Amygdala (tissue), 56 donors: ENCODE measurements at regions not wholly inside any gene's neighbourhood (a gene's known extent, or its start where the extent isn't known, plus 50 kb on each side); places are given as distances from the start of the nearest gene placed in this dataset.
A peak's percentile ranks its signal among the peaks of the same experiment; 100 is the strongest.
"Not testable (repeated sequence)": the region's sequence is repeated elsewhere in the genome, so short reads cannot be mapped to it uniquely, and the experiment has no call there.

Experiments
- DNase-seq, 56 donors: peaks; one replicate each; lab custom pipeline; 2025; lab: John Stamatoyannopoulos, UW

GRCh38 chr1:173392895-173393658, 84.1 kb upstream of the PRDX6 start:
- DNase-seq, result no peak

- no peak for DNase-seq
Observed at GRCh38 chr1:173393659-173394000, 83.5 kb upstream of the PRDX6 start.

GRCh38 chr1:173394813-173395212, 82.3 kb upstream of the PRDX6 start:
- not testable (repeated sequence) for DNase-seq

GRCh38 chr1:173395762-173396161, 81.4 kb upstream of the PRDX6 start:
- DNase-seq, result no peak

- DNase-seq, result no peak
Observed at GRCh38 chr1:173400387-173400995, 76.6 kb upstream of the PRDX6 start.

GRCh38 chr1:173403996-173404395, 73.1 kb upstream of the PRDX6 start:
- DNase-seq, result no peak

GRCh38 chr1:173405281-173405680, 71.9 kb upstream of the PRDX6 start:
- no peak for DNase-seq

- no peak for DNase-seq
Observed at GRCh38 chr1:173405834-173406233, 71.3 kb upstream of the PRDX6 start.

GRCh38 chr1:173406783-173407230, 70.3 kb upstream of the PRDX6 start:
- no peak for DNase-seq

GRCh38 chr1:173407846-173408245, 69.3 kb upstream of the PRDX6 start:
- DNase-seq, result no peak

GRCh38 chr1:173408886-173409285, 68.2 kb upstream of the PRDX6 start:
- DNase-seq, result no peak

GRCh38 chr1:173409613-173410012, 67.5 kb upstream of the PRDX6 start:
- DNase-seq, result peak in 9 of 56 donors; percentile 2 to 39 (median 6)

- no peak for DNase-seq
Observed at GRCh38 chr1:173410133-173410793, 66.9 kb upstream of the PRDX6 start.

- peak in 1 of 56 donors; percentile 2 for DNase-seq
Observed at GRCh38 chr1:173410794-173411236, 66.3 kb upstream of the PRDX6 start.

GRCh38 chr1:173411835-173412742, 65.0 kb upstream of the PRDX6 start:
- no peak for DNase-seq

GRCh38 chr1:173413271-173413707, 63.8 kb upstream of the PRDX6 start:
- DNase-seq, result no peak

GRCh38 chr1:173414136-173414535, 63.0 kb upstream of the PRDX6 start:
- no peak for DNase-seq

GRCh38 chr1:173414539-173415226, 62.5 kb upstream of the PRDX6 start:
- no peak for DNase-seq

- DNase-seq, result no peak
Observed at GRCh38 chr1:173415490-173415889, 61.6 kb upstream of the PRDX6 start.

- DNase-seq, result no peak
Observed at GRCh38 chr1:173415905-173416450, 61.2 kb upstream of the PRDX6 start.
